ENCODE measurements at regions not wholly inside any gene's neighbourhood (a gene's known extent, or its start where the extent isn't known, plus 50 kb on each side); places are given as distances from the start of the nearest gene placed in this dataset.
"Not testable (repeated sequence)": the region's sequence is repeated elsewhere in the genome, so short reads cannot be mapped to it uniquely, and the experiment has no call there.

GRCh38 chr3:147333098-147333497, 73.2 kb downstream of the ZIC4 start:
- no peak for DNase-seq

- DNase-seq: no peak
These were observed 77.6 kb downstream of the ZIC4 start for GRCh38 chr3:147328711-147329110.

DNA sequence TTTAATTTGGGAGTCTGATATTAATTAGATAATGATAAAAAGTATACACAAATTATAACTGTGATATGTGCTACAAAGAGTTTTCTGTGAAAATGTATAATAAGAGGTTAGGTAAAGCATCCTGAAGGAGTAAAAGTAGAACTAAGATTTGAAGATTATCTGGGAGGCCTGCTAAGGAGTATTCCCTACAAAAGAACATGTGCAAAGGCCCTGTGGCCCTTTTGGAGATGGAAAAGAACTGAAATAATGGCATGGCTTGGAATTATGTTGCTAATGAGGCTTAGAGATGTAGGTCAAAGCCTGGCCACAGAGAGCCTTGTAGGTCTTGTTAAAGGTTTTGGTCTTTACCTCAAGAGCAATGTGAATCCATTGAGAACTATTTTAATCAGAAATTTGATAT, 82.0 kb downstream of the ZIC4 start:
- DNase-seq: no peak

GRCh38 chr3:147318900-147319299, 87.4 kb downstream of the ZIC4 start:
- no peak for DNase-seq

- not testable (repeated sequence) for DNase-seq
These were observed 89.3 kb downstream of the ZIC4 start for GRCh38 chr3:147317080-147317479.

DNA sequence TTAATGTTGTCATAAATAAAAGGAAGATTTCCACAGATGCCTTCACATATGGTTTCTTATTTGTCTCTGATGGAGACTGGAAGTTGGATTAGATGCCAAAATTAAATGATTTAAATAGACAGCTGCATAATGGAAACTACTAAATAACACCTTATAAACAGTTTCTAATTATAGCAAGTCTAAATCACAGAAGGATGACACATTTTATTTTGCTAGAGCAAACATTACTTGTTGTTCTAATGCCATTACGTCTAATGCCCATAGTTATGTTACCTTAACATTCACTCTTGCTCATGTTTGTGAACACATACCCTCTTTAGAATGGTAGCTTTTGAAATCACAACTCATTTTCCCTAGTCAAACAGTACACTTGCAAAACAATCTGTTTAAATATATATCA, 92.8 kb downstream of the ZIC4 start:
- DNase-seq: no peak

- DNase-seq: no peak
These were observed 93.5 kb downstream of the ZIC4 start for GRCh38 chr3:147312786-147313280.

DNA sequence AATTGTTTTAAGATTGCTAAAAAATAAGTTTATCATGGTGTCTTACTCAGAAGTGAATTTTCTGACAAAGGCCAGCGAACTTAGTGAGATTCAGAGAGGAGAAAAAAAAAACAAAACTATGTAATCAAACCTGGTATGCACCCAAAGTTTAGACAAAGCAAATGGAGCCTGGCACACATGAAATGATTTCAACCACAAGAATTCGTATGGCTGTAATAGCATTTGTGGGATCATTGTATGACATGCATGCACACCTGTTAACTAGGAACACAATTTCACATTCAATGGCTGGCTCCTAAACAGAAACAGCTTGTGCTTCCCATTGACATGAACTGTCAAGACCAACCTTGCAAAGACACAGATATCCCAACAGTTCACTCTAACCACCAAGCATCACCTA, 94.6 kb downstream of the ZIC4 start:
- DNase-seq: no peak

DNA sequence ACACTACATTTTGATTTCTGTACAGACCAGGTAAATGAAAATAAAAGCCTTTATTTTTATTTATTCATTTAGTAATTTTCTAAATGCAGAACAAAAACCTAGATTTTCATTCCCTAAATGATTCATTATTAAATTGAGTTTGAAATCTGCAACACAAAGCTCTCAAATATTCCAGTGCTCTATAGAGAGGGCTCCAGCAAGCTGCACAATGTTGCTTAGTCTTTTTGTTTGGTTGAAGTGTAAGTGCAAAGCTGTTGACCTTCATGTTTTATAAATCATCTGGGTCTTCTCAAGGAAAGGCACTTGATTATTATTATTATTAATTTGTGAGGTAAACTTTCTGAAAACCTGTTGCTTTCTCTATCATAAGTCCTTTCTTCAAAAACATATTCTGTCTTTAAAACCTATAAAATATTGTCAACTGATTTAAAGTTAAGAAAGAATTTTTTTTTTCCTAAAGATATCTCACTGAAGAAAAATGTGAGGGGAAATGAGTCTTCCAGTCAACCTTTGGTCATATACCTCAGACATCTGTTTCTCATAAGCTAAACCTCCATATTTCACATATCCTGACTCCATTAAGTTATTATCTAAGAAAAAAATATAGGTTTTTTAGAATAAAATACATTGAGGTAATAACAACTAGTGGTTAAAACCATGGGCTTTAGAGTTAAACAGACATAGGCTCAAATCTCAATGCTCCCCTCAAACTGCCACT, 100.7 kb downstream of the ZIC4 start:
- no peak for DNase-seq

DNA sequence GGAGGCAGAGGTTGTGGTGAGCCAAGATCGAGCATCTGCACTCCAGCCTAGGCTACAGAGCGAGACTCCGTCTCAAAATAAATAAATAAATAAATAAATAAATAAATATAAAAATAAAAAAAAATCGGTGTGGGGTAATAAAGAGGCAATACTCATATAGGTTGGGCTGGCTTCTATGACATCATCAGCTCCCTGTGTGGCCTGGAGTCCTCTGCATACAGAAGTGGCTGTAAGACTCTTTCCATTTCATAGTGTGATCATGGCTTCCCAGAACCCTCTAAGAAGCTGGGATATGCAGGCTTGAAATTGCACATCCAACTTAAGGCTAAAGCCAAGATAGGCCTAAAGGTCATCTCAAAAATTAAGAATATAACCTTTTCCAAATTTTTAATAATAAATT, 101.6 kb downstream of the ZIC4 start:
- no peak for DNase-seq

DNA sequence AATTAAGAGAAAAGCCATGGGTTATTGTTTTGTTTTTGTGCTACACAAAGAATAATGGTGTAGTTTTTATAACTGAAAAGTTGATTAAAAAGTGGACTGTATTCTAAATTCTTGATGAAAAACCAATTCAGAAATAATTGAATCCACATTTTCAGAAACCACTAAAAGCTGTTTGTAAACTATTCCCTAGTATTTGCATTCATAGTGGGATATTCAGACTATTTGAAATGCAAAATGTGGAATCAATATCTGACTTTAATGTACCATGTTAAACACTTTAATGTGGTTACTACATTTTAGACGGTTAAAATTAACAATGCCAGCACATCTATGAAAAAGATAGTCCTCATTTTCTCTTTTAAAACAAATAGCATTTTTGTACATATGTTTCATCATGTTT, 104.6 kb downstream of the ZIC4 start:
- DNase-seq: no peak

DNA sequence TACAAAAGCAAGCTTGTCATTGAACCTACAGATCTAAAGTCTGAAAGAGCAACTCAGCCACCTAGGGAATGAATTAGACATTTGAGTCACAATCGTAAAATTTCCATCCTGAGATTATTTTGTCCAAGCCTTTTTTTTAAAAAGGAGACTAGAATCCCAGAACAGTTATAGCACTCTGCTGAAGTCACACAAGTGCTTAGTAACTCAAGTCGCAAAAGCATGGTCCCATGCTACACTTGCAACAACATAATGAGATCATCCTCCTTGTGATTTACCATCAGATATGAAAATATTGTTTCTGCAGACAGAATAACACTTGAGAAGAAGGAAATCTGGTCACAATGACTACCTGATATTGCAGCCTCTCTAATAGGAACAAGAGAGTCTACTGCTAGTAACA, 106.7 kb downstream of the ZIC4 start:
- DNase-seq: no peak

GRCh38 chr3:147298511-147298982, 107.8 kb downstream of the ZIC4 start:
- DNase-seq: peak in 1 of 3 experiments; percentile 31

- DNase-seq: no peak
These were observed 108.5 kb downstream of the ZIC4 start for GRCh38 chr3:147297761-147298350.

GRCh38 chr3:147287370-147287769, 119.0 kb downstream of the ZIC4 start:
- not testable (repeated sequence) for DNase-seq

GRCh38 chr3:147269907-147270306, 136.4 kb downstream of the ZIC4 start:
- no peak for DNase-seq

GRCh38 chr3:147267434-147267833, 138.9 kb downstream of the ZIC4 start:
- DNase-seq: no peak

DNA sequence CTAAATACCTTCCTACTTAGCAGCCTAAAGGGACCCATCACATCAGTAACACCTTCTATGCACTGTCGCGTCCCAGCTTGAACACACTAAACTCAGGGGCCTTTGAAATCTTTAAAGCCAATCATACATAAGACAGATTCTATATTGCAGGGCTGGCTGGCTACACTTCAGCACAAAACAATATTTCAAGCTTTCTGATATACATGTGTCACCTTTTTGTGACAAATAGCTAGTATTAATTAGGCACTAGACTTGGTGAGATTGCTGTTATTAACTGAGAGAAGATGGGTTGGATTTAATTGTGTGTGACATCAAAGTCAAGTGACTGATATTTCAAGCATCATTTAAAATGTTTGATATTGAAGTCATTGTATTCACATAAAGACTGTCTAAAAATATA, 148.4 kb downstream of the ZIC4 start:
- DNase-seq: peak in 2 of 3 experiments; percentile 5 to 81

GRCh38 chr3:147256739-147257138, 149.6 kb downstream of the ZIC4 start:
- no peak for DNase-seq

GRCh38 chr3:147246906-147247305, 159.4 kb downstream of the ZIC4 start:
- no peak for DNase-seq

DNA sequence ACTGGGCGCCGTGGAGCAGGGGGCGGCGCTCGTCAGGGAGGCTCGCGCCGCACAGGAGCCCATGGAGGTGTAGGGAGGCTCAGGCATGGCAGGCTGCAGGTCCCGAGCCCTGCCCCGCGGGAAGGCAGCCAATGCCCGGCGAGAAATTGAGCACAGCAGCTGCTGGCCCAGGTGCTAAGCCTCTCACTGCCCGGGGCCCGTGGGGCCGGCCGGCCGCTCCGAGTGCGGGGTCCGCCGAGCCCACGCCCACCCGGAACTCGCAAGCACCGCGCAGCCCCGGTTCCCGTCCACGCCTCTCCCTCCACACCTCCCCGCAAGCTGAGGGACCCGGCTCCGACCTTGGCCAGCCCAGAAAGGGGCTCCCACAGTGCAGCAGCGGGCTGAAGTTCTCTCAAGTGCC, 160.7 kb downstream of the ZIC4 start:
- DNase-seq: not testable (repeated sequence)

GRCh38 chr3:147245022-147245421, 161.3 kb downstream of the ZIC4 start:
- not testable (repeated sequence) for DNase-seq

GRCh38 chr3:147244397-147244796, 161.9 kb downstream of the ZIC4 start:
- no peak for DNase-seq

DNA sequence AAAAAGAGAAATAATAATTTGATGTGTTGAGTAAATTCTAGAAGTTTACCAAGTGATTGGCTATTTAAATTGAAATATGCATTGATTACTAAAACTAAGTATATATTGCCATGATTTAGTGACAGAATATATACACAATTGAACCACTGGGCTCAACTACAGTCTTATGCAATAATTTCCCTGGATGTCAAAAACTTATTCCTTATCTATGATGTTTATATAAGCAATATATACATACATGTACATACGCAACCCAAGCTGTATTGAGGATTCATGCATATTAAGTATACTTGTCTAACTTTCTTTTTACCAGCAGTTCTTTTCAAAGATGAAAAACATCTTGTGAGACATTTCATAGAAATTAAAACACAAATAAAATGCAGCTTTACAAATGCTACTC, 165.8 kb downstream of the ZIC4 start:
- DNase-seq: no peak

DNA sequence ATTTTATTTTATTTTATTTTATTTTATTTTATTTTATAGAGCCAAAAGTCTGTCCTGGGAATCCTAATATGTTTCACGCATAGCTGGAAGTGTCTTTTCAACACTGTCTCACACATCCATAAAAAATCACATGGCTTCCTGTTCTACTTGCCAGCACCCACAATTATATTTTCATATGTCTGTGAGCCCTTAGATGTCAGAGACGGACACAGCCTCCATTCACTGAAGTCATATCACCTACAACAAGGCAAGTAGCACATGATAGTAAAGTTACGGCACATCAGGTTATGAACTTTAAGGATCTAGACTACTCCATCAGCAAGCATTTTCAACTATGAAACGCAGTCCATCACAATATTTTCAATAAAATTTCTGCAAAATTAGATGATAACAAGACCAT, 168.4 kb downstream of the ZIC4 start:
- no peak for DNase-seq

Measured in NCI-H1417 (cell line).